OCI-LY3 (cell line): ENCODE measurements at regions not wholly inside any gene's neighbourhood (a gene's known extent, or its start where the extent isn't known, plus 50 kb on each side); places are given as distances from the start of the nearest gene placed in this dataset.

Source experiments
- CTCF ChIP-seq: fragments of 200-600, 300-600 bp; sonication (generic); IDR thresholded peaks from 2 replicates; pipeline ENCODE4 v1.5.1; 2014; ENCODE audit warnings: antibody characterized with exemption, low read length, low read depth
- EZH2phosphoT487 ChIP-seq: fragments of 200-600 bp; shearing (Covaris generic); IDR thresholded peaks from 2 replicates; pipeline ENCODE4 v1.6.1; 2018; ENCODE audit warnings: antibody characterized with exemption, mixed run types, low read depth

- TF ChIP-seq EZH2phosphoT487 = no peak
- TF ChIP-seq CTCF = no peak
Observed at GRCh38 chr20:63070771-63071540, 64.2 kb upstream of the BHLHE23 start.
